Superior temporal gyrus (tissue), 1 donor: ENCODE measurements at regions not wholly inside any gene's neighbourhood (a gene's known extent, or its start where the extent isn't known, plus 50 kb on each side); places are given as distances from the start of the nearest gene placed in this dataset.

ENCODE experiments used
- DNase-seq: peaks from one replicate; pipeline ENCODE4 v3.0.0-alpha.2; 2016; ENCODE audit errors: extremely low spot score

DNA sequence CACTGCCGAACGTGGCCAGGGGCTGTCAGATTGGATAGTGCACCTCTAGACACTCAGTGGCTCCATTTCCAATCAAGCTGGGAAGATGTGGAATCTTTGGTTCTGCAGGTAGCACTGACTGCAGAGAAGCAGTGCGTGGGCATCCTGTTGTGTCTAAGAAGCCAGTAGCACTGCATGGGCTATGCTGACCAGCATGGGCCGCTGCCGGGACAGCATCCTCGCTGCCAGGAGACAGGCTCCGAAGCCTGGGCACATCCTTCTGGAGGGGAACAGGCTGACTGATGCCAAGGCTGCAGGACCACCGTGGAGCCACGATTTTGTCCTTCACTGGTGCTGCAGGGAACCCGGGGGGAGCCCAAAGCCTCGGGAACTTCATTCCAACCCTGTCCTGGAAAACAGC lies 649.4 kb downstream of the NPHP4 start:
- no peak for DNase-seq

DNA sequence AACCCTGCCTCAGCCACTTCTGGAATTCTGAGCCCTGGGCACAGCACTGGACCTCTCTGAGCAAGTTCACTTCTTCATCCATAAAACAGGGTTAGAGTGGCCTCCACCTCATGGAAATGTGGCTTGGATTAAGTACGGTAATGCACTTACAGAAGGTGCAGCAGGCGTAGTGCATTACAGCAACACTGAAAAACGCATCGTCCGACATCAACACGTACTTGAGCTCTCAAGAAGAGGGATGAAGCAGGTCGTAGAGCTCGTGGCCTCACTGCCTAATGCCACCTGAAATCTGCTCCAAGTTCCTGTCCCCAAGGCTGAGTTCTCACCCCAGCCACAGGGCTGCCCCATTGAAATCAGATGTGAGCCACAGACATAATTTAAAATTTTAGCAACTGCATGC lies 650.1 kb downstream of the NPHP4 start:
- DNase-seq: no peak

DNA sequence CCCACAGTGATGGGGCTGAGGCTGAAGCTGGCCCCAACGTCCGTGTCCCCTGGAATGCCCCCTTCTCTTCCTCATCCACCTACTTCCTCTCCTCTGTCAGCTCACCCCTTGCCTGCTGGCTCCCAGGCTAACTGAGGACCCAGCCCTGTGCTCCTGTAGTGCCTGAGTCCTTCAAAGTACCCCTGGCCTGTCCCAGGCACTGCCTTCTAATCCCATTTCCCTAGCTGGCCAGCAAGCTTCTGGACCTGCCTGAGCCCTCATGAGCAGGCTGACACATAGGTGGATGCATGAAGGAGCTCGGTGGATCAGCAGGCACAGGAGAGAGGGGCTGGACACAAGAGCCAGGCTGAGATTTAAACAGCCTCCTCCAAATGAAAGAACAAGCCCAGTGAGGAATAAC lies 650.8 kb downstream of the NPHP4 start:
- no peak for DNase-seq

DNA sequence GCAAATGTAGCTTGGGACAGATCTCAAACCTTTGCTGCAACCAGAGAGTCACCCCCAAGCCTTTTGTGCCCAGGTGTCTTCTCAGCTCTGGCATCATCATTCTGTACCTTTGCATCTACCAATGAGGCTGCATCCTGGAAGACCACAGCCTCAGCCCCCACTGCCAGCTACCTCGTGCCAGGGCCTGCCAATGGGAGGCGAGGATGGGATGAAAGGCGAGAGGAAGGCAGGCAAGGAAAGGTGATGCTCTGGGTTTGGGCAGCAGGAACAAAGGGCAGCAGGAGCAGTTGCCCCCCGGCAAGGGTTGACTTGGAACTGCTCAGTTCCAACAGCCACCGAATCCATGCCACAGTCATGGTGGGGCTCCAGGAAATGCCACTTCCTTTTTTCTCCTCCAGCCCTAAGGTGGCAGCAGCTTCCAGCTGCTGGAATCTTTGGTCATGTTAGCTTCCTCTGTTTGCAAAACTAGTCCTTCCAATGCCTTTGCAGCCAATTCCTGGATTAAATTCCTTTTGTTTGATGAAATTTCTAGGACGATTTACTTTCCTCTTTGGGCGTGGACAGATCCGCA lies 651.6 kb downstream of the NPHP4 start:
- DNase-seq: no peak

DNA sequence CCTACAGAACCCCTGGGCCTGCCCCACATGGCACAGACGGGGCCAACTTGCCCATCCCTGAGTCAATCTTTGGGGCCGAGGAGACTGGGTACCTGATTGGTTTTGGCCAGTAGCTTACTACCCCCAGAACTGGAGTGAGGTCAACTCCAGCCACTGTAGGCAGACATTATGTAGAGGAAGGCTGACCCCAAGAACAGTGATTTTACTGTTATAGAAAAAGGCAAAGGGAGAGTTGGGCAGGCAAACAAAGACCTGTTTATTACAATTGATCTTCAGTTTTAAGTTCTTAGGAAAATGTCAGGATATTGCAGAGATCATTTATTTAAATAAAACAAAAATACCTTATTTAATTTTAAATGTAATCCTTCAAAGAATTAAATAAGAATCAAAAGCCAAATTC lies 653.8 kb downstream of the NPHP4 start:
- peak; percentile 43 for DNase-seq

DNA sequence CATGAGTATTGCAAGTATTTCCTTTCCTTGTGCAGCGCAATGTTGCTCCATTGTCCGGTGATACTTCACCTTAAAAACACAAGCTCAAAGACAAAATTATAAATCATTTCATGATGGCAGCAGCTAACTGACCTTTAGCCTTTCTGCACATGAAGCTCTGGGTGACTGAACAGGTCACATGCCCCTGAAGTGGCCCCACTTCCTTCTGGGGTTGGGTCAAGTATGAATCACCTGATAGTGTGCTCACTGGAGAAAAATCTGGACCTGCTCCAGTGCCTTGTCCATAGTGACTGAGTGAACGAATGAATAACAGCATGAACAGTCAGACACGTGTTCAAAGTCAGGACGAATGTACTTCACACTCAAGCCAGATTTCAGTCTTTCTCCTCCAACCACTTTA lies 658.9 kb downstream of the NPHP4 start:
- no peak for DNase-seq

DNA sequence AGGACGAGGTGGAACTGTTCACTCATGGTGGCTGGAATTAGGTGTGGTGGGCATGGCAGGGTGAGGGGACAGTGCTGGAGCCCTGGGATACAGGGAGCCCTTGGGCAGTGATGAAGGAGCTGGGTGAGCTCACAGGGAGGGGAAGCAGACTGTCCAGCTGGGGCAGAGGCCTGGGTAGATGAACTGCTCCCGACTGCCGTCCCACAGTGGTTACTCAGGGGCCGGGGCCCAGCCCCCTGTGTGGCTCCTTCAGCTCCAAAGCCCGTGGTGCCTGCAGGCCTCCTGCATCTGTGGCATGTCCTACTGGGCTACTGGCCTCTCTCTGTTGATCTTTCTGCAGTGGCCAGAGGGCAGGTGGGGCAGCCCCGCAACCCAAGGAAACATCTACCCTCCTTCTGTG lies 661.1 kb downstream of the NPHP4 start:
- DNase-seq: no peak

DNA sequence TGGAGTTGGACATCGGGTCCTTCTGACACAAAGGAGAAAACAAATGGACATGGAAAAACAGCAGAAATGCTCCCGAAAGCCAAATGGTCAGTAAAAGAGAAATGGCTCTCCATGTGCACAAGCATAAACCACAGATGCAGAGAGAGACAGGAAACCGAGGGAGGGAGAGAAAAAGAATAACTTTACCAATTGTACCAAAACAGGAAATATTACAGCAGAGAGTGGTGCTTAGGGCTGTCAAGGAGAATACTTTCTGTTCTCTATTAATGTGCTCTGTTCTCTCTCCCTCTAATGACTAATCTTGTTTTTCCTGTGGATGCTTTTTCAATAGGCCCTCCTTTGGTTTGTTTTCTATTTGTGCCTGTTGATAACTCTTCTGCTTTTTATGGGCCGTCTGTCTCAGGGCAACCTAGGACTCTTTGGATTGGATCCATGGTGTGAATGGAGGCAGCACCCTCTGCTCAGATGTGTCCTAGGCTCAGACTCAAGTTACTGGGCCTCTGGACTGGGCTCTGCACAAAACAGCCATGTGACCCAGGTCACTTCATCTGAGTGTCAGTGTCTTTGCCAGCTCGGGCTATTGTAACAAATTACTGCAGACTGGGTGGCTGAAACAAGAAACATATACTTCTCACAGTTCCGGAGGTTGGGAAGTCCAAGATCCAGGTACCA lies 663.0 kb downstream of the NPHP4 start:
- no peak for DNase-seq

DNA sequence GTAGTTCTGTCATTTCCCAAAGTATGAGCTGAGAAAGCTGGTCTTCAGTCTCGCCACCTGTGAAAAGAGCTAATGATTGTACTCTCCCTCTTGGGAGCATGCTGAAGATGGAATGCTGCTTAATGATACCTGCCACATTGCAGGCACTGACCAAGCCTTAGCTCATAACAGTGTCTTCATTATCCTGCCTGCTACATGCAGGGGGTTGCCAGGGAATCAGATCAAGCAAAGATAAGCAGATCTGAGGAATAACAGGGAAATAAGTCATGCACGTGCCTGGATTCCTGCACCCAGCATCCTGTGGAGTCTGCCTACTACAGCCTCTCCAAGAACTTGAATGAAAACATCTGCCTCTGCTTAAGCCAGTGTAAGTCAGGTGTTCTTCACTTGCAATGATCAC lies 667.3 kb downstream of the NPHP4 start:
- DNase-seq: no peak

DNA sequence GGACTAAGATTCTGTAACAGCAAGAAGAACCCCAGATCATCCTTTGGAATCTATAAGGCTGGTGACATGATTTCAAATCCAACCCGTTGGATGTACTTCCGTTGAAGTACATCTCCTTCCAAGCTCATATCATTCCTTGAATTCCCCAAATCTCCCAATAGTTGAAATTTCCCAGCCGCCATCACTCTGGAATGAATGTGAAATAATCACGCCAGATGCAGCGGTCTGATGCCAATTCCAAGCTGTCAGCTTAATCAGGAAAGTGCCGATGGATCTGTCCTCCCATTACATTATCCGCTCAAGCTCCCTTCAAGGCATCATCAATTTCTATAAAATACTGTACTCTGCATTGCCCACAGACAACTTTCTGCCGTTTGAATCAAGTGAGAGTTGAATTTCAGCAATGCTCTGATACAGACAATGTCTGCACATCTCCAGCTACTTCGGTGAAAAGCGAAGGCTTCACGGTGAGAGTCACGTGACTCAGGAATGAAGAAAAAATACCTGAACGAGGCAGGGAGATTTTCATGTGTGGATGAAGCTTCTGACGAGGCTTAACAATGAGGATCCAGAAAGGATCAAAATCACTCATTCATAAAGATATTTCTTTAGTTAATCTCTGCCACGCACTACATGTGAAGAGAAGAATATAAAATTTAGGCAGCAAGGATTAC lies 663.9 kb downstream of the AJAP1 start:
- DNase-seq: no peak

DNA sequence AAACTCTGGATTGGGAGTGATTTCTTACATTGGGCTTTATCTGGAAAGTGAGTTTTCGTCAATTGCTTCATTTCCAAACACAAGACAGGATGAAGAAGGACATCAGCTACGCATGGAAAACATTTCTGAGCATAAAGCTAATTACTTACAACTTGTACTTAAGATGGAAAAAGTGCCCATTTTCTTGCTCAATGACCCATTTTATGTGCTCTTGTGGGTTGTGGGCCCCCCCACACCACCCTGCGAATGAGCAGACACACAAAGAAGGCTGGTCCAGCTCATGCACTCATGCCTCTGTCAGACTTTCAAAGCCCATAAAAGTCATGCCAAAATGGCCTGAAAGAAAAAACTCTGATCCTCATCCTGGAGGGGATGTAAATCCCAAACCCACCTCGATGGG lies 663.0 kb downstream of the AJAP1 start:
- DNase-seq: no peak

DNA sequence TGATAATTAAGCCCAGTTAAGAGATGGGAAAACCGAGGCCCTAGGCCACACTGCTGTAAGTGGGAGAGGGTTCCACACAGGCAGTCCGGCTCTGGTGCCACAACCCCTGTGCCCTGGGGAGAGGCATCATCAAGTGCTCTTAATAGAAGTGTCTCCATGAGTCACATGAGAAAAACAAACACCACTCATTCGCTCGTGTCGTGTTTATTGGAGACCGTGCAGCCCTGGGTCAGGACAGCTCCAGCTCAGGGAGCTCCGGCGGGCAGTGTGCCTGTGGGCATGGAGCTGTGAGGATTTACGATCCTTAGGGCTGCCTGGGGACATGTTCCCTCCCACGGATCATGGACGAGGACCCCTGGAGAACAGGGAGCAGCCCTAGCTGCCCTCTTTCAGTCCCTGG lies 658.5 kb downstream of the AJAP1 start:
- DNase-seq: no peak

DNA sequence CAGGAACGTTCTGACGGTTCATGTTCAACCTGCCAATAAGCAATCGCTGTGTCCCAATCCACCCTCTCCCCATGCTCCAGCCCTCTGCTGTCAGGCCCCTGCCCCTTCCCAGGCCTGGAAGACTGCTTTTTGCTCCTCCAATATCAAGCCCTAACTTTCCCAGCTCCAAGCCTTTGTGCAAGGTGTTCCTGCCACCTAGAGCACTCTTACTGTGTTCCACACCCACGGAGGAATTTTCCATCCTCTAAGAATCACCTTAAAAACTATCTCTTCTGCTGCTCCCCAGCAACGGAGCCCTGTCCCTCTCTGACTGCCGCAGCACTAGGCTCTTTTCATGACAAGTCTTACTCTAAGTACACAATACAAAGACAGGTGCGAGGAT lies 657.9 kb downstream of the AJAP1 start:
- DNase-seq: no peak

DNA sequence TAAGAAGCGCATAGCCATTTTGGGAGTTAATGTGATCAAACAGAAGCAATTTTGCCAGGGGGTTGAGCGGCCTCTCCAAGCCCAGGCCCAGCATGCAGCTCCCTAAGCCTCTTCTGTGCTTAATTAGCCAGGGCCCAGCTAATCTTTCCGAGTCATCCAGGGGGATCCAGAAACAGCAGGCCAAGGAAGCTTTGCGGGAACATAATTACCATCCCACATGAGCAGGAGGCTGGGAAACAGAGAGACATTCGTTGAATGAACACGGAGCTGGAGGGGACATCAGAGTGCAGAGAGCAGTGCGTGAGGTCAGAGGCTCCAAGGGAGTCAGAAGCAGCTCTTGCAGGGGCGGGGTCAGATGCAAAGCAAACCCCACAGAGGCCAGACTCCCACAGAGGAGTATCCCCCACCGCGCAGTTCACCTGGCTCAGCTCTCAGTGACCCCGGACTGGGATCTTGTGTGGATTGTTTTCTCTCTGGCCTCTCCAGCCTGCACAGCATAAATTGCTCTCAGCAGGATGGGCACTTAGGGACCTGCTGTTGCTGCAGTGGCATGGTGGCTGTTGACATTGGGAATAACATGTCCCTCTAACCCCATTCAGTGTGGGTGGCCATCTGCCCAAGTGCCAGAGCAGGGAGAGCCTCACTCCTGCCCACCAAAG lies 657.4 kb downstream of the AJAP1 start:
- DNase-seq: no peak

DNA sequence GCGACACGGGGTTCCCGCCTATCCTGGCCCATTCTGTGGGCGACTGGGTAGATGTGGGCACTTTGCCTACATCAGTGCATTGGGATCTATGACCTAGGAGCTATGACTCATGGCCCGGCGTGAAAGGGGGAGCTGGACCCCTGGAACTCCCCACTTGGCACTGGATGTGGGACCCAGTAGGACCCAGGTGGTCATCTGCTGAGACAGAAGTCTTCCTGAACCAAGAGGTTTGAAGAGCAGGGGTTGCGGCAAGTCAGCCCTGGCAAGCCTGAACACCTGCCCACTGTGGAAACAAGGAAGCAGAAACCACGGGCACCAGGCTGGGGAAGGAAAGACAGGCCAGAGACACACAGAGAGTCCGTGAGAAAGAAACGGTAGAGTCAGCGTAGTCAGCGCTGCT lies 656.7 kb downstream of the AJAP1 start:
- no peak for DNase-seq

DNA sequence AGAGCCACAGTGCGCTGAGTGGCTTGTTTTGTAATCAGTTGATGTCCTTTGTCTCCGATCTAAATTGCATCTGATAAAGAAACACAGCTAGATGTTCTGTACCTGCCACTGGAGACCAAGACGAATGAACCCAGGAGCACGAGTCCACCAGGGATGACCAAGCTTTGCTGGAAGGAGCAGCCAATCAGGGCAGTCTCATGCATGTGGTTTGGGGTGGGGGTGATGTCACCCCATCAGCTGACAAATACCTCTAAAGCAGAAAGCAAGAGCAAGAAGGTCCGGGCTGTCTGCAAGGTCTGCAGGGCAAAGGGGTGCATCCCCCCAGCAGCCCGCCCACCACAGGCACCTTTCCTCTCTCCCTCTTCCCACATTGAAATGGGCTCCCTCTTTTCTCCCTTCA lies 653.8 kb downstream of the AJAP1 start:
- DNase-seq: no peak

DNA sequence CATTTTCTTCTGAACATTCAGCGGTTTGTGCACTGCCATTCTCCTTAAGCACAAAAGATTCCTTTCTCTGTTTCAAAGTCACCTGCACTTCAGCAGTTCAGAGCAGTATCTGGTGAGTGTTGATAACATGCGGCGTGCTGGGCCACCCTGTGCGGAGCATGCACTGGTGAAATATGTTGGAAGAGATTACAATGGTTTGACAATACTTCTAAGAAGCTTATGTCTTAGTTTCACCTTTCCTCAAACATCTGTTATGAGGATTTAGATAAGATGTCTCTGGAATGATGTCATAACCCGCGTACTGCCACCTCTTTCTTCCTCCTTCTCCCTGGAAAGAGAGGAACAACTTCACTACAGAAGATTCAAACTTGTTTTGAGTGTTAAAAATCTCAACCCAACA lies 650.3 kb downstream of the AJAP1 start:
- no peak for DNase-seq

DNA sequence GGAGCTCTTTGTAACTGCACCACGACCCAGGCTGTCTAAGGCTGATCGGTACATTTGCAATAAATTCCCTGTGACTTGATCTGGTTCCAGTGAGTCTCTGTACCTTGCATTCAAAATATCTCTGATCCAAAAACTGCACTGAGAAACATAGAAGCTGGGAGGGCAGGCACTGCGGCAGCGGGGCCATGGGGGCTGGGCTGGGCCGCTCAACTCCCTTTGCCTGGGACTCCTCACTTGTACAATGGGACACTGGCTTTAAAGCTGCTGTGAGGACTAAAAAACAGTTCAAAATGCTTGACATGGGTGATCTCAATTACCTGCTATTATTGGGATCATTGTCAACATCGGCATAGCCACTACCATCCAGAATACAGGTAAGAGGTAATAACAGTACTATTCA lies 644.0 kb downstream of the AJAP1 start:
- DNase-seq: no peak

DNA sequence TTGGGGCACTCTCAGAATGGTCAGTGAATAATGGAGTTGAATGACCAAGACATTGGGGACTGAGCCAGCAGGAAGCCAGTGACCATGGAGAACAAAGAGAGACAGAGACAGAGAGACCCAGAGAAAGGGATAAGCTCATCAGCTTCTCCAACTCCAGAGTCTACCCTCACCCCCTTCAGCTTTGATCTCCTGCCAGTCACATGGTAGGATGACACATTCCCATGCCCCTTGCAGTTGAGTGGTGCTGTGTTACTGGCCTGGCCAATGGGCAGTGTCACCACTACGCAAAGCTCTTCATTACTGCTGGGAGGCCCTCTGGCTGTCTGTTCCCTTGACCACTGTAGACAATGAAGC lies 643.5 kb downstream of the AJAP1 start:
- peak; percentile 82 for DNase-seq

DNA sequence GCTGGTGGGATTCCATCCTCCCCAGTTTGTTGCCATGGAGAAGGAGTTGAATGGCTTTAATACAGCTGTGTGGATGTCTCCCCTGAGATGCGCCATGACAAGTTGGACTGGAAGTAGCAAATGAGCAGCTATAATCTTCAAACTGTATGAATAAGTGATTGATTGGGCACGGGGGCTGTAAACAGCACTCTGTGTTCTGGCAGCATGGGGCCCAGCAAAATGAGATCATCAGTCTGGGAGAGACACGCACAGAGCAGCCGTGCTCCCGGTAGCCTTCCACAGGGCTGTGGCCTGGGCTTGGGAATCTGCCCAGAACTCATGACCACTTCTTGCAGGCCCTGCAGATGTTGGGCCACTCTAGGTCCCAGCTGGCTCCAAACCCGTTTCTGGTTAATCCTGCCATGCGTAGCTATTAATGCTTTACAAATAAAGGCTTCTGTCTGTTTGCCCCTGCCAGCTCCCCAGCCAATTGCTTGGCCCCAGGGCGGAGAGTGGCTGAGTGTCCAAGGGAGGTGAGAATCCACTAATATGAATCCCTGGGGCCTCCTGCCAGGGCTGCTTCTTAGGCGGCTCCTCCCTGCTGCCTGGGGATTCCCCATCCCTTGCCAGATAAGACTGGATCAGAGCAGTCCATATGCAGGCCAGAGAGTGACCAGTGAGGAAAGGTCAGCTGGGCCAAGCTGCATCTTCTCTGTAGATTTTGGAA lies 642.9 kb downstream of the AJAP1 start:
- peak; percentile 94 for DNase-seq

DNA sequence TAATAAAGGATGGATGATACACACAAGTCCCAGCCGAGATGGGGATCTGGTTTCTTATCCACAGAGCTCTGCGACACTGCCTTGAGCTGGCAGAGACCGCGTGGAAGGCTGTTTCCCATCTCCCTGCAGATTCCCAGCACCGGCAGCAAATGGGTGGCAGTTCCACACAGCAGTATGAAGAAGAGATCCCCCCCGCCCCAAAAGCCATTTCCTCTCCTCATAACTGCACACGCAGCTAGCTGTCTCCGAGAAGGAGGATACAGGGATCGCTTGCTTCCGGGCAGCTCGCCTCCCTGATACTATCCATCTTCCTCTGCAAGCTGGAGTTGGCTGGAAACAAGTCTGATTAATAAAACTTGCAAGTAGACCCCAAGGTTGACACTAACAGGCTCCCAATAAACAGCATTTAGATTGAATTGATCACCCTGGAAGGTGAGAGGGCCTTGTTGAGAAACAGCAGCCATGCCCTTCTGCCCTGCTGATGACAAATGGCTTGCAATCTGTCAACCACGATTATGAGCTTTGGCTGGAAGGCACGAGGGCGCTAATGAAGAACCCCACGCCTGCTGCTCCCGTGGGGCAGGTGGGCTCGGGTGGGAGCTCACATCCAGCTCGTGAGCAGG lies 642.3 kb downstream of the AJAP1 start:
- DNase-seq: peak; percentile 23

DNA sequence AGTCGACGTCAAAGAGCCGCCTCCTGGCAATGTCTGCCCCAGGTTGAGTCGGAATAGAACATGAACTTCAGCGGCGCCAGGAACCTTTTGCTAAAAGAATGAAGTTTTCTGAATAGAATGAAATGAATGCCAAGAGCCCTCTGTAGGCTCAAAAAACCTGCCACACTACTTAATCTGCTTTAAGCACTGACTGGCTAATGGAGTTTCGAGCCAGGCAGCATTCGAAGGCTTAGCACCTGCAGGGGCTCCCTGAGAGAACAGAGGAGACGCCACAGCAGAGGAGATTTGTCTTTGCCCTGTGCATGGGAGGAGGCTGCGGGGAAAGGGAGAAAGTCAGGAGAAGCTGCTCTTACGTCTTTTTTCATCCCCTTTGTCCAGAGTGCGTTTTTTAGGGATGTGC lies 641.7 kb downstream of the AJAP1 start:
- no peak for DNase-seq
